ENCODE measurements at regions not wholly inside any gene's neighbourhood (a gene's known extent, or its start where the extent isn't known, plus 50 kb on each side); places are given as distances from the start of the nearest gene placed in this dataset.
"Not testable (repeated sequence)": the region's sequence is repeated elsewhere in the genome, so short reads cannot be mapped to it uniquely, and the experiment has no call there.

- Mint-ChIP-seq H3K4me1 (ENCODE audit: low read depth) (no peaks in the 10 kb centered on the region), H3K27me3 (no peaks in the 10 kb centered on the region), H3K36me3 (ENCODE audit: low read depth) (no peaks in the 10 kb centered on the region), H3K4me3 (no peak overlapping the region), H3K9me3 (peaks cover 19% of the 10 kb centered on the region), H3K27ac (no peak overlapping the region)
- intact Hi-C loops (cut with micrococcal nuclease) = no loop called here
Measured at GRCh38 chr4:11650801-11651596, 222.3 kb upstream of the HS3ST1 start.

GRCh38 chr4:11647433-11647832, 218.7 kb upstream of the HS3ST1 start:
- Mint-ChIP-seq H3K4me3 (no peak overlapping the region), H3K36me3 (ENCODE audit: low read depth) (no peaks in the 10 kb centered on the region), H3K9me3 (peaks cover 29% of the 10 kb centered on the region), H3K27me3 (no peaks in the 10 kb centered on the region), H3K27ac (no peak overlapping the region), H3K4me1 (ENCODE audit: low read depth) (peaks cover 6% of the 10 kb centered on the region)
- intact Hi-C loops (cut with micrococcal nuclease) = no loop called here

- H3K36me3 Mint-ChIP-seq (ENCODE audit: low read depth); intact Hi-C loops (cut with micrococcal nuclease); H3K4me3 Mint-ChIP-seq; H3K27ac Mint-ChIP-seq; H3K4me1 Mint-ChIP-seq (ENCODE audit: low read depth); H3K27me3 Mint-ChIP-seq: not testable (repeated sequence)
- H3K9me3 Mint-ChIP-seq = peaks cover 32% of the 10 kb centered on the region
Measured at GRCh38 chr4:11643081-11643480, 214.4 kb upstream of the HS3ST1 start.

GRCh38 chr4:11640584-11640983, 211.9 kb upstream of the HS3ST1 start:
- H3K4me1 Mint-ChIP-seq (ENCODE audit: low read depth) = peaks cover 6% of the 10 kb centered on the region
- peaks cover 37% of the 10 kb centered on the region for H3K9me3 Mint-ChIP-seq
- no peak overlapping the region for H3K27ac Mint-ChIP-seq
- intact Hi-C loops (cut with micrococcal nuclease) = no loop called here
- no peaks in the 10 kb centered on the region for H3K36me3 Mint-ChIP-seq (ENCODE audit: low read depth)
- no peaks in the 10 kb centered on the region for H3K27me3 Mint-ChIP-seq
- no peak overlapping the region for H3K4me3 Mint-ChIP-seq

GRCh38 chr4:11636551-11636950, 207.9 kb upstream of the HS3ST1 start:
- Mint-ChIP-seq H3K27ac (no peak overlapping the region), H3K27me3 (no peaks in the 10 kb centered on the region), H3K9me3 (peaks cover 28% of the 10 kb centered on the region), H3K4me3 (no peak overlapping the region), H3K36me3 (ENCODE audit: low read depth) (no peaks in the 10 kb centered on the region), H3K4me1 (ENCODE audit: low read depth) (no peaks in the 10 kb centered on the region)
- intact Hi-C loops (cut with micrococcal nuclease) = no loop called here

- no peaks in the 10 kb centered on the region for H3K27me3 Mint-ChIP-seq
- H3K4me1 Mint-ChIP-seq (ENCODE audit: low read depth) = no peaks in the 10 kb centered on the region
- H3K27ac Mint-ChIP-seq = no peak overlapping the region
- peaks cover 28% of the 10 kb centered on the region for H3K9me3 Mint-ChIP-seq
- intact Hi-C loops (cut with micrococcal nuclease) = no loop called here
- no peak overlapping the region for H3K4me3 Mint-ChIP-seq
- no peaks in the 10 kb centered on the region for H3K36me3 Mint-ChIP-seq (ENCODE audit: low read depth)
Measured at GRCh38 chr4:11636031-11636430, 207.3 kb upstream of the HS3ST1 start.

- intact Hi-C loops (cut with micrococcal nuclease) = no loop called here
- no peaks in the 10 kb centered on the region for H3K27me3 Mint-ChIP-seq
- H3K9me3 Mint-ChIP-seq = peaks cover 28% of the 10 kb centered on the region
- peaks cover 5% of the 10 kb centered on the region for H3K4me1 Mint-ChIP-seq (ENCODE audit: low read depth)
- H3K27ac Mint-ChIP-seq = no peak overlapping the region
- no peaks in the 10 kb centered on the region for H3K36me3 Mint-ChIP-seq (ENCODE audit: low read depth)
- H3K4me3 Mint-ChIP-seq = no peak overlapping the region
Measured at GRCh38 chr4:11635342-11635741, 206.6 kb upstream of the HS3ST1 start.

- peaks cover 25% of the 10 kb centered on the region for H3K9me3 Mint-ChIP-seq
- no peaks in the 10 kb centered on the region for H3K36me3 Mint-ChIP-seq (ENCODE audit: low read depth)
- intact Hi-C loops (cut with micrococcal nuclease) = no loop called here
- no peak overlapping the region for H3K4me3 Mint-ChIP-seq
- H3K4me1 Mint-ChIP-seq (ENCODE audit: low read depth) = peaks cover 6% of the 10 kb centered on the region
- no peak overlapping the region for H3K27ac Mint-ChIP-seq
- H3K27me3 Mint-ChIP-seq = no peaks in the 10 kb centered on the region
Measured at GRCh38 chr4:11634283-11634682, 205.6 kb upstream of the HS3ST1 start.

GRCh38 chr4:11633430-11633829, 204.7 kb upstream of the HS3ST1 start:
- Mint-ChIP-seq H3K27me3 (no peaks in the 10 kb centered on the region), H3K9me3 (peaks cover 16% of the 10 kb centered on the region), H3K36me3 (ENCODE audit: low read depth) (no peaks in the 10 kb centered on the region), H3K4me1 (ENCODE audit: low read depth) (peaks cover 6% of the 10 kb centered on the region), H3K4me3 (no peak overlapping the region), H3K27ac (no peak overlapping the region)
- intact Hi-C loops (cut with micrococcal nuclease) = no loop called here

GRCh38 chr4:11632483-11632882, 203.8 kb upstream of the HS3ST1 start:
- no peak overlapping the region for H3K27ac Mint-ChIP-seq

GRCh38 chr4:11632025-11632424, 203.3 kb upstream of the HS3ST1 start:
- peaks cover 12% of the 10 kb centered on the region for H3K9me3 Mint-ChIP-seq
- no peaks in the 10 kb centered on the region for H3K36me3 Mint-ChIP-seq (ENCODE audit: low read depth)
- H3K27me3 Mint-ChIP-seq = no peaks in the 10 kb centered on the region
- H3K27ac Mint-ChIP-seq = no peak overlapping the region
- H3K4me1 Mint-ChIP-seq (ENCODE audit: low read depth) = peaks cover 6% of the 10 kb centered on the region
- no peak overlapping the region for H3K4me3 Mint-ChIP-seq
- intact Hi-C loops (cut with micrococcal nuclease) = no loop called here

More at GRCh38 chr4:11632483-11632882, 203.8 kb upstream of the HS3ST1 start:
- Mint-ChIP-seq H3K4me3 (no peak overlapping the region), H3K9me3 (peaks cover 16% of the 10 kb centered on the region), H3K4me1 (ENCODE audit: low read depth) (peaks cover 6% of the 10 kb centered on the region), H3K27me3 (no peaks in the 10 kb centered on the region), H3K36me3 (ENCODE audit: low read depth) (no peaks in the 10 kb centered on the region)
- intact Hi-C loops (cut with micrococcal nuclease) = no loop called here

GRCh38 chr4:11631416-11631815, 202.7 kb upstream of the HS3ST1 start:
- Mint-ChIP-seq H3K4me3 (no peak overlapping the region), H3K9me3 (peaks cover 6% of the 10 kb centered on the region), H3K36me3 (ENCODE audit: low read depth) (no peaks in the 10 kb centered on the region), H3K4me1 (ENCODE audit: low read depth) (peaks cover 6% of the 10 kb centered on the region), H3K27me3 (no peaks in the 10 kb centered on the region), H3K27ac (no peak overlapping the region)
- intact Hi-C loops (cut with micrococcal nuclease) = no loop called here

- Mint-ChIP-seq H3K9me3 (no peaks in the 10 kb centered on the region), H3K27ac (no peak overlapping the region), H3K27me3 (no peaks in the 10 kb centered on the region), H3K4me3 (no peak overlapping the region), H3K36me3 (ENCODE audit: low read depth) (no peaks in the 10 kb centered on the region), H3K4me1 (ENCODE audit: low read depth) (peaks cover 9% of the 10 kb centered on the region)
- intact Hi-C loops (cut with micrococcal nuclease) = no loop called here
Measured at GRCh38 chr4:11628093-11628725, 199.5 kb upstream of the HS3ST1 start.

GRCh38 chr4:11626066-11626465, 197.4 kb upstream of the HS3ST1 start:
- H3K9me3 Mint-ChIP-seq = no peaks in the 10 kb centered on the region
- H3K4me3 Mint-ChIP-seq = no peak overlapping the region
- no peak overlapping the region for H3K27ac Mint-ChIP-seq
- peaks cover 16% of the 10 kb centered on the region for H3K4me1 Mint-ChIP-seq (ENCODE audit: low read depth)
- intact Hi-C loops (cut with micrococcal nuclease) = no loop called here
- no peaks in the 10 kb centered on the region for H3K27me3 Mint-ChIP-seq
- no peaks in the 10 kb centered on the region for H3K36me3 Mint-ChIP-seq (ENCODE audit: low read depth)

- Mint-ChIP-seq H3K9me3 (no peaks in the 10 kb centered on the region), H3K27ac (no peak overlapping the region), H3K4me1 (ENCODE audit: low read depth) (peaks cover 10% of the 10 kb centered on the region), H3K4me3 (no peak overlapping the region), H3K36me3 (ENCODE audit: low read depth) (no peaks in the 10 kb centered on the region), H3K27me3 (no peaks in the 10 kb centered on the region)
- intact Hi-C loops (cut with micrococcal nuclease) = no loop called here
Measured at GRCh38 chr4:11625211-11625610, 196.5 kb upstream of the HS3ST1 start.
